OCI-LY7 (cell line): ENCODE measurements at regions not wholly inside any gene's neighbourhood (a gene's known extent, or its start where the extent isn't known, plus 50 kb on each side); places are given as distances from the start of the nearest gene placed in this dataset.

Experiments used
- BruUV-seq: library from RNA; stranded (reverse); fragments of 400-500 nt; replicated peaks from 2 replicates; lab custom pipeline; 2021; lab: Mats Ljungman, UMichigan
- CTCF ChIA-PET: fragments of 300-600 bp; sonication (Branson Sonifier 250); formaldehyde crosslinking; loops from one replicate; lab custom pipeline; 2022; ENCODE audit warnings: antibody characterized with exemption; ENCODE audit not compliant: unreplicated experiment; lab: Charles Lee
- POLR2A ChIA-PET: fragments of 300-600 bp; sonication (Branson Sonifier 250); formaldehyde crosslinking; loops from one replicate; lab custom pipeline; 2022; ENCODE audit warnings: antibody characterized with exemption; lab: Charles Lee
- DNase-seq: peaks from one replicate; pipeline ENCODE4 v3.0.0-alpha.2; 2015; ENCODE audit warnings: low spot score
- H2AFZ ChIP-seq: fragments of 200-600 bp; sonication (generic), shearing (Covaris generic); 2 replicates; pipeline ENCODE4 v1.6.1; 2014; ENCODE audit warnings: mild to moderate bottlenecking, antibody characterized with exemption, low read length, moderate library complexity
- H3K27ac ChIP-seq: fragments of 200-600 bp; sonication (generic); 2 replicates; pipeline ENCODE4 v1.5.1; 2014; ENCODE audit warnings: mixed run types, low read depth, mild to moderate bottlenecking, moderate library complexity, low read length, inconsistent platforms; ENCODE audit not compliant: poor library complexity, severe bottlenecking
- H3K36me3 ChIP-seq: fragments of 200-600 bp; sonication (generic); 2 replicates; pipeline ENCODE4 v1.6.1; 2014; ENCODE audit warnings: mild to moderate bottlenecking, antibody characterized with exemption, low read length, moderate library complexity, mixed read lengths; ENCODE audit not compliant: insufficient read depth
- H3K4me1 ChIP-seq: fragments of 200-600 bp; sonication (generic); 2 replicates; pipeline ENCODE4 v1.5.1; 2014; ENCODE audit warnings: mild to moderate bottlenecking, low read length; ENCODE audit not compliant: insufficient read depth, poor library complexity, severe bottlenecking
- H3K4me2 ChIP-seq: fragments of 200-600 bp; sonication (generic); 2 replicates; pipeline ENCODE4 v1.6.1; 2014; ENCODE audit warnings: mild to moderate bottlenecking, low read length
- H3K4me3 ChIP-seq: fragments of 200-600 bp; sonication (generic); 2 replicates; pipeline ENCODE4 v1.5.1; 2014; ENCODE audit warnings: mild to moderate bottlenecking, low read depth, low read length; ENCODE audit not compliant: poor library complexity, severe bottlenecking
- H3K79me2 ChIP-seq: fragments of 200-600 bp; sonication (generic); 2 replicates; pipeline ENCODE4 v1.6.1; 2016; ENCODE audit warnings: low read depth, mild to moderate bottlenecking, low read length, moderate library complexity, mixed read lengths; ENCODE audit not compliant: insufficient read depth
- H3K9me2 ChIP-seq: fragments of 200-600 bp; sonication (generic); 2 replicates; pipeline ENCODE4 v1.6.1; 2016; ENCODE audit warnings: mild to moderate bottlenecking, low read length, mixed read lengths; ENCODE audit not compliant: insufficient read depth
- H3K9me3 ChIP-seq: fragments of 200-600 bp; sonication (generic); 2 replicates; pipeline ENCODE4 v1.6.1; 2014; ENCODE audit warnings: mild to moderate bottlenecking, mixed run types, low read length, mixed read lengths
- H4K20me1 ChIP-seq: fragments of 200-600 bp; sonication (generic); 2 replicates; pipeline ENCODE4 v1.6.1; 2014; ENCODE audit warnings: mild to moderate bottlenecking, antibody characterized with exemption, low read length, moderate library complexity, mixed read lengths; ENCODE audit not compliant: insufficient read depth
- CTCF ChIP-seq: fragments of 200-600 bp; sonication (generic); conservative IDR thresholded peaks from 2 replicates; pipeline ENCODE4 v1.5.1; 2014; ENCODE audit warnings: mild to moderate bottlenecking, antibody characterized with exemption, low read length, moderate library complexity, mixed read lengths
- EZH2phosphoT487 ChIP-seq: fragments of 200-600 bp; sonication (generic); IDR thresholded peaks from 2 replicates; pipeline ENCODE4 v1.6.1; 2018; ENCODE audit warnings: low read depth, borderline replicate concordance, mild to moderate bottlenecking, mixed run types, antibody characterized with exemption, low read length, moderate library complexity, mixed read lengths
- intact Hi-C: fragments of 100-400 bp; cut with micrococcal nuclease; formaldehyde crosslinking; loops from one replicate; pipeline ENCODE4 v1.10.0; 2022; ENCODE audit not compliant: unreplicated experiment

GRCh38 chr4:89538171-89538570, 230.6 kb upstream of the GPRIN3 start:
- no peaks in the 10 kb centered on the region for H3K36me3 ChIP-seq
- no peak overlapping the region for H3K4me3 ChIP-seq
- no peaks in the 10 kb centered on the region for H4K20me1 ChIP-seq
- H3K4me2 ChIP-seq: no peak overlapping the region
- H3K4me1 ChIP-seq: no peaks in the 10 kb centered on the region
- TF ChIP-seq CTCF (no peak), EZH2phosphoT487 (no peak)
- BruUV-seq: no TSS peak
- no peaks in the 10 kb centered on the region for H3K9me2 ChIP-seq
- CTCF ChIA-PET: no interaction called here
- POLR2A ChIA-PET: interaction anchor here (0.5 kb wide), 1 partner anchor 724 kb away, joined by 3 read pairs; no protein-coding TSS in a partner anchor
- intact Hi-C loops: no loop called here
- H3K27ac ChIP-seq: no peak overlapping the region
- no peak for DNase-seq
- H2AFZ ChIP-seq: no peak overlapping the region
- no peaks in the 10 kb centered on the region for H3K79me2 ChIP-seq
- no peaks in the 10 kb centered on the region for H3K9me3 ChIP-seq

GRCh38 chr4:89537281-89537680, 229.7 kb upstream of the GPRIN3 start:
- intact Hi-C loops: no loop called here
- no peaks in the 10 kb centered on the region for H3K9me2 ChIP-seq
- H4K20me1 ChIP-seq: no peaks in the 10 kb centered on the region
- H3K36me3 ChIP-seq: no peaks in the 10 kb centered on the region
- no peak overlapping the region for H3K4me3 ChIP-seq
- BruUV-seq: no TSS peak
- no peaks in the 10 kb centered on the region for H3K79me2 ChIP-seq
- H3K27ac ChIP-seq: no peak overlapping the region
- H3K9me3 ChIP-seq: no peaks in the 10 kb centered on the region
- no peaks in the 10 kb centered on the region for H3K4me1 ChIP-seq
- no peak for DNase-seq
- CTCF ChIA-PET: no interaction called here
- no peak overlapping the region for H3K4me2 ChIP-seq
- no peak overlapping the region for H2AFZ ChIP-seq
- TF ChIP-seq CTCF (no peak), EZH2phosphoT487 (no peak)
- POLR2A ChIA-PET: no interaction called here

GRCh38 chr4:89535251-89535650, 227.7 kb upstream of the GPRIN3 start:
- Histone ChIP-seq H3K36me3 (no peaks in the 10 kb centered on the region), H4K20me1 (no peaks in the 10 kb centered on the region), H3K4me2 (no peak overlapping the region), H3K79me2 (no peaks in the 10 kb centered on the region), H3K9me3 (no peaks in the 10 kb centered on the region), H3K4me3 (no peak overlapping the region), H3K4me1 (no peaks in the 10 kb centered on the region), H3K27ac (no peak overlapping the region), H3K9me2 (no peaks in the 10 kb centered on the region), H2AFZ (no peak overlapping the region)
- ChIA-PET POLR2A (interaction anchor here (0.8 kb wide), 1 partner anchor 418 kb away, joined by 3 read pairs; no protein-coding TSS in a partner anchor), CTCF (no interaction called here)
- no peak for DNase-seq
- no TSS peak for BruUV-seq
- intact Hi-C loops: no loop called here
- TF ChIP-seq EZH2phosphoT487 (no peak), CTCF (no peak)
